ENCODE measurements at regions not wholly inside any gene's neighbourhood (a gene's known extent, or its start where the extent isn't known, plus 50 kb on each side); places are given as distances from the start of the nearest gene placed in this dataset.

DNA sequence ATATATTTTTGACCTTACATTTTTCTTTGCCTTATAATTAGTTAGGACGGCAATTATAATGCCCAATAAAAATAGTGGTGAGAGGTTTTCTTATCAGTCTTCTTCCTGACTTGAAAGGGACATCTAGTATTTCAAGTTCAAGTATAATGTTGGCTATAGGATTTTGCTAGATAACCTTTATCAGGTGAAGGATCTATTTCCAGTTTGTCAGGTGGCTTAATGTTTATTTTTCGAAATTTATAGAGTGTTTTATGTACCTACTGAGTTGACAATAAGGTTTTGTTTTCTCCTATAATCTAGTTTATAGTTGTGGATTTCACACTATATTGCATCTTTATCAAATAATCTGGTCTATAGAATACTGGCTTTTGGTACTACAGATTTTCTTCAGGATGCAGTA, 351.8 kb upstream of the FGF13 start:
- TF ChIP-seq, protein P1, sequence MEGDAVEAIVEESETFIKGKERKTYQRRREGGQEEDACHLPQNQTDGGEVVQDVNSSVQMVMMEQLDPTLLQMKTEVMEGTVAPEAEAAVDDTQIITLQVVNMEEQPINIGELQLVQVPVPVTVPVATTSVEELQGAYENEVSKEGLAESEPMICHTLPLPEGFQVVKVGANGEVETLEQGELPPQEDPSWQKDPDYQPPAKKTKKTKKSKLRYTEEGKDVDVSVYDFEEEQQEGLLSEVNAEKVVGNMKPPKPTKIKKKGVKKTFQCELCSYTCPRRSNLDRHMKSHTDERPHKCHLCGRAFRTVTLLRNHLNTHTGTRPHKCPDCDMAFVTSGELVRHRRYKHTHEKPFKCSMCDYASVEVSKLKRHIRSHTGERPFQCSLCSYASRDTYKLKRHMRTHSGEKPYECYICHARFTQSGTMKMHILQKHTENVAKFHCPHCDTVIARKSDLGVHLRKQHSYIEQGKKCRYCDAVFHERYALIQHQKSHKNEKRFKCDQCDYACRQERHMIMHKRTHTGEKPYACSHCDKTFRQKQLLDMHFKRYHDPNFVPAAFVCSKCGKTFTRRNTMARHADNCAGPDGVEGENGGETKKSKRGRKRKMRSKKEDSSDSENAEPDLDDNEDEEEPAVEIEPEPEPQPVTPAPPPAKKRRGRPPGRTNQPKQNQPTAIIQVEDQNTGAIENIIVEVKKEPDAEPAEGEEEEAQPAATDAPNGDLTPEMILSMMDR (IDR thresholded peaks at IDR 0.05 in 2 of 3, conservative IDR thresholded peaks at IDR 0.05 in 1 of 3; ENCODE audit: borderline replicate concordance in 1 of 3, insufficient read depth in 1 of 3, low read depth in 2 of 3, low read length in 2 of 3): no peak
- TF ChIP-seq RAD21 (IDR thresholded peaks at IDR 0.05; ENCODE audit: low read depth): no peak
- TF ChIP-seq POLR2AphosphoS5 (IDR thresholded peaks at IDR 0.05; ENCODE audit: low read depth, low read length): no peak
- no peak for TF ChIP-seq JUND (IDR thresholded peaks at IDR 0.05)
- no peak for TF ChIP-seq EZH2 (IDR thresholded peaks at IDR 0.05)

Data from HCT116 (cell line).